ENCODE measurements at regions not wholly inside any gene's neighbourhood (a gene's known extent, or its start where the extent isn't known, plus 50 kb on each side); places are given as distances from the start of the nearest gene placed in this dataset.

DNA sequence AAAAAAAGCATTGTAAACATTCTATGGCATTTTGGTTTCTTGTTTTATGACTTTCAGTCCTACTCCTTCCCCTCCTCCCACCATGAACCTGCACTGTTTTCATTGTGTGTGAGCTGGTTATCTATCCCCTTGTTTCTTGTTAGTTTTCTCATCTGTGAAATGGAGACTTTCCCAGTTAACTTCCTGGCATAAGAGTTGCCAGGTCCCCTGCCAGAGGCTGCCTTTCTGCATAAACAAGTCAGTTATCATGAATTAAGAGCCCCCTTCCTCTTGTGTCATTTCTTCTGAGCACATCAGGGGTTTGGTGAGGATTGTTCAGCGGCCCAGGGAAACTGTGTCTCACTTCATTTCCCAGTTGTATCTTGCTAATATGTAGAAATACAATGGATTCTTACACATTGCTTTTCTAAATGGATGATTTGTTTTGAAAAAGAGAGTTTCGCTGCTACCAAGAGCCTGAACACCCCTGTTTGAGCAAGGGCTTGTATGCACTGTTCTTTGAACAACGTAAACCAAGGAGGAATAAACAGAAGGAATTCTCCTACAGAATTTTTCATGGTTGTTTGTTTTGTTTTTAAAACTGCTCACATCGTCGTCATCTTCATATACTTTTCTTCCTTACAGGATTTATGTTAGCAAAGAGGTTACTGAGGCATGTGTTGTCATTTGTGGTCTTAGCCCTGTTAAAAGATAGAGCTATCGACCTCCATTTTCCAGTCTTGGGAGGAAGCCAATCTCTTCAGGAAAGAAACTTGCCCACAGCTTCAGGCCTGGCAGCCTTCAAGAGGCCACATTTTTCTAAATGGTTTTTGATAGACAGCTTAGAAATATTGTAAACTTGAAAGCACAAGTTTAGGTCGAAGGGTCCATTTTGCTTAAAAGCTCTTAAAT lies 144.6 kb upstream of the IL12A start:
- H3K4me3 ChIP-seq (ENCODE audit: low read depth, low read length): no peak overlapping the region
- DNase-seq (ENCODE audit: low read depth, low spot score): no peak
- ChIA-PET CTCF (interaction anchor here (0.6 to 3.3 kb wide), 7 partner anchors 10 to 160 kb away, joined by 3 to 13 read pairs (median 5); partner anchors contain the start of gene IL12A), POLR2A (no interaction called here)
- TF ChIP-seq, protein P1, sequence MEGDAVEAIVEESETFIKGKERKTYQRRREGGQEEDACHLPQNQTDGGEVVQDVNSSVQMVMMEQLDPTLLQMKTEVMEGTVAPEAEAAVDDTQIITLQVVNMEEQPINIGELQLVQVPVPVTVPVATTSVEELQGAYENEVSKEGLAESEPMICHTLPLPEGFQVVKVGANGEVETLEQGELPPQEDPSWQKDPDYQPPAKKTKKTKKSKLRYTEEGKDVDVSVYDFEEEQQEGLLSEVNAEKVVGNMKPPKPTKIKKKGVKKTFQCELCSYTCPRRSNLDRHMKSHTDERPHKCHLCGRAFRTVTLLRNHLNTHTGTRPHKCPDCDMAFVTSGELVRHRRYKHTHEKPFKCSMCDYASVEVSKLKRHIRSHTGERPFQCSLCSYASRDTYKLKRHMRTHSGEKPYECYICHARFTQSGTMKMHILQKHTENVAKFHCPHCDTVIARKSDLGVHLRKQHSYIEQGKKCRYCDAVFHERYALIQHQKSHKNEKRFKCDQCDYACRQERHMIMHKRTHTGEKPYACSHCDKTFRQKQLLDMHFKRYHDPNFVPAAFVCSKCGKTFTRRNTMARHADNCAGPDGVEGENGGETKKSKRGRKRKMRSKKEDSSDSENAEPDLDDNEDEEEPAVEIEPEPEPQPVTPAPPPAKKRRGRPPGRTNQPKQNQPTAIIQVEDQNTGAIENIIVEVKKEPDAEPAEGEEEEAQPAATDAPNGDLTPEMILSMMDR (IDR thresholded peaks at IDR 0.05; ENCODE audit: insufficient read depth, low read length, missing control alignments): no peak

DNA sequence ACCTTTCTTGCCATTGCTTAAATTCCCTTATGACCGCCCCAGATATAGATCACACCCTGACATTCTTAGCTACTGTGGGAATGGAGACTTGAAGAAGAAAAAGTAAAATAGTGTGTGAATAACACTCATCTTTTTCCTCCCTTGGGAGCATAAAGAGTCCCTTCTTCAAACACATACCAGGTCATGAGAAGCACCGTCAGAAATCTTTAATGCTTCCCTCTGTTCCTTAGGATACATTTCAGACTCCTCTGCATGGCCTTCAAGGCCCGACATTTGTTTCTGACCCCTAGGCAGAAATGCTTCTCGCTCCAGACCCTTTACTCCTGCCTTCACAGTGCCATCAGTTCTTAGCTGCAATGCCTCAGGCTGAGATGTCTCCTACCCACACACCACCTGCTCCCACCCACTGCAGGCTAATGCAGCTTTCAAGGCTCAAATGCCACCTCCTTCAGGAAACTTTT lies 143.8 kb upstream of the IL12A start:
- TF ChIP-seq, protein P1 (IDR thresholded peaks at IDR 0.05; ENCODE audit: insufficient read depth, low read length, missing control alignments): no peak
- no peak overlapping the region for H3K4me3 ChIP-seq (ENCODE audit: low read depth, low read length)
- DNase-seq (ENCODE audit: low read depth, low spot score): no peak
- ChIA-PET CTCF (interaction anchor here (1.0 to 3.3 kb wide), 6 partner anchors 11 to 159 kb away, joined by 3 to 13 read pairs (median 6); no protein-coding TSS in a partner anchor), POLR2A (no interaction called here)

DNA sequence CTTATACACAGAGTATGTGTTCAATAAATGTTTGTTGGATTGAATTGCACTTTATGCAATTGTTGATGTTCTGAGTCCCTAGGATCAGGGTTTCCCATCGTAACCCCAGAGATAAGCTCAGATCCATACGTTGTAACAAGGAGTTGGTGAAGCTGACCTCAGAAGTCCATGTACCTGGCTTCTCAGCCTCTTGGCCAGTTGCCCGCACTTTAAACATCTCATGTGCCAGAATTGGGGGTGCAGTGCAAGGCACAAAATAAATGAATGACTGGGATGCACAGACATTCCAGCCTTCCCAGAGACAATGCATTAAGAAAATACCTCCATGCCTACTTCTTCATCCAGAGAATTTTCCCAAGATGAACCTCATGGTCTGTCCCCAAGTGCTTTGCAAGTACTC lies 142.9 kb upstream of the IL12A start:
- DNase-seq (ENCODE audit: low read depth, low spot score): no peak
- no peak overlapping the region for H3K4me3 ChIP-seq (ENCODE audit: low read depth, low read length)
- TF ChIP-seq, protein P1 (IDR thresholded peaks at IDR 0.05; ENCODE audit: insufficient read depth, low read length, missing control alignments): no peak
- POLR2A ChIA-PET: no interaction called here
- CTCF ChIA-PET: interaction anchor here (1.4 to 3.3 kb wide), 4 partner anchors 12 to 158 kb away, joined by 3 to 13 read pairs (median 6); no protein-coding TSS in a partner anchor

DNA sequence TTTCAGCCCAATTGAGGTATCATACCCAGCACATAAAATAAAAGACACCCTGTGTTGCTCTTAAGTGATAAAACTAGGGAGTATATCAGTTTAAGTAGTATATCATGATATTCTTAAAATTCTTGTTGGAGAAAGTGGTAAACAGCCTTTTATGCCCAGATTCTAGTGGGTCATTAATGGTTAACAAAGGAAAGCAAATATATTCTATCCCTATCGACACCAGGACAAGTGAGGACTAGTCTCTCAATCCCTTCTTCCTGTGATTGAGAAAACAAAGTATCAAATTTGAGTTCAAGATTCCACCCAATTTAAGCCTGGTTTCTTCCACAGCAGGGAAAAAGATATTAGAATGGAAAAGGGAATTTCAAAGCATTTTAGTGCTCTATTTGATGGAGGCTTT lies 142.4 kb upstream of the IL12A start:
- no peak for DNase-seq (ENCODE audit: low read depth, low spot score)
- ChIA-PET CTCF (interaction anchor here (3.3 kb wide), 1 partner anchor 18 kb away, joined by 13 read pairs; no protein-coding TSS in a partner anchor), POLR2A (no interaction called here)
- no peak overlapping the region for H3K4me3 ChIP-seq (ENCODE audit: low read depth, low read length)
- TF ChIP-seq, protein P1 (IDR thresholded peaks at IDR 0.05; ENCODE audit: insufficient read depth, low read length, missing control alignments): no peak

DNA sequence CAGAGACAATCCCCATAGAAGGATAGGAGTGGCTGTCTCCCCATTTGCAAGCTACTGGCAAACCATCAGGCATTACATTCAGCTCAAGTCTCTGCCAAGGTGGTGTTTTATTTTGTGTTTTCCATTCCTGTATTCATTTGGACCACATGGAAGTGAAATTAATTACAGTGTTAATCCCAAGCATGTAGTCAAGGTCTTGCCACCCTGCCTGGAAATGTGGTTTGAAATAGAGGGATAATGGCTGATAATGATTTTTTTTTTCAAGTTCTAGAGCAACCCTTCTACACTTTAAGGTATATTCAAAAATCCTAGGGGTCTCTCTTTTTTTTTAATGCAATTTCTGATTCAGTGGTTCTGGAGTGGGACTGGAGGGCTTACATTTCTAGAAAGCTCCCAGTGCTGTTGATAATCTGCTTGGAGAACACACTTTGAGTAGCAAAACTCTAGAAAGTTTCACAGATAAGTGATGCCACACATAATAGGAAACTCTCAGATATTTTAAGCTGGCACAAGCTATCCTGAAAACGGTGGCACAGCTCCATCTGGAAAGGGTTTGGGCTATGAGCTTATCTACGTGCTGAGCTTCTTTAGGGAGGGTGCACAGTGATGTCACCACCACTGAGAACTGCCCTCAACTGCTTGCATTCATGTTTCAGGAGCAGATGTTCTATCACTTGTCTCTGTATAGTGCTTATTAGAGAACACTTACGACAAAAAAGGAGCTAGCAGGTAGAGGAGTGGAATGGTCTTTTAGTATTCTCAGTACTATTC lies 140.1 kb upstream of the IL12A start:
- POLR2A ChIA-PET: no interaction called here
- no peak overlapping the region for H3K4me3 ChIP-seq (ENCODE audit: low read depth, low read length)
- TF ChIP-seq, protein P1 (IDR thresholded peaks at IDR 0.05; ENCODE audit: insufficient read depth, low read length, missing control alignments): no peak
- CTCF ChIA-PET: interaction anchor here (1.2 to 7.6 kb wide), 8 partner anchors 8 to 157 kb away, joined by 3 to 42 read pairs (median 12); partner anchors contain the start of genes IL12A and SCHIP1
- DNase-seq (ENCODE audit: low read depth, low spot score): no peak

All from AG04449 (cell line).